Spleen (tissue), 11 donors: ENCODE measurements at regions not wholly inside any gene's neighbourhood (a gene's known extent, or its start where the extent isn't known, plus 50 kb on each side); places are given as distances from the start of the nearest gene placed in this dataset.

Experiments used
- DNase-seq: peaks from one replicate; pipeline ENCODE4 v3.0.0-alpha.2; 2020
- H3K27ac ChIP-seq, 8 donors: fragments of 200-600 bp; sonication (generic) in 7 of 8; 1 replicate in 4 of 8; 2 replicates in 4 of 8; pipeline versions ENCODE4 v1.5.0 to v1.8.0; 2016 to 2021; ENCODE audit warnings: inconsistent platforms in 4 of 8, mild to moderate bottlenecking in 4 of 8, moderate library complexity in 1 of 8
- H3K27me3 ChIP-seq, 7 donors: fragments of 200-600 bp; sonication (generic) in 6 of 7; replicated peaks in 1 of 7; 1 replicate in 4 of 7; 2 replicates in 3 of 7; pipeline versions ENCODE4 v1.5.0 to v1.8.0; 2016 to 2021; ENCODE audit warnings: inconsistent platforms in 3 of 7, mild to moderate bottlenecking in 1 of 7
- H3K36me3 ChIP-seq, 6 donors: fragments of 200-600 bp; sonication (generic) in 5 of 6; 1 replicate in 4 of 6; 2 replicates in 2 of 6; pipeline versions ENCODE4 v1.5.0 to v1.8.0; 2016 to 2021; ENCODE audit warnings: inconsistent platforms in 2 of 6
- H3K4me1 ChIP-seq, 6 donors: fragments of 200-600 bp; sonication (generic) in 5 of 6; 1 replicate in 3 of 6; 2 replicates in 3 of 6; pipeline versions ENCODE4 v1.5.0 to v1.8.0; 2016 to 2021; ENCODE audit warnings: inconsistent platforms in 3 of 6
- H3K4me3 ChIP-seq, 8 donors: fragments of 200-600 bp; sonication (generic) in 7 of 8; 1 replicate in 4 of 8; 2 replicates in 4 of 8; pipeline versions ENCODE4 v1.5.0 to v1.8.0; 2016 to 2021; ENCODE audit warnings: inconsistent platforms in 4 of 8, mild to moderate bottlenecking in 4 of 8, moderate library complexity in 2 of 8
- H3K9me3 ChIP-seq, 8 donors: fragments of 200-600 bp; sonication (generic) in 7 of 8; 1 replicate in 4 of 8; 2 replicates in 4 of 8; pipeline versions ENCODE4 v1.5.0 to v1.8.0; 2016 to 2021; ENCODE audit warnings: inconsistent platforms in 4 of 8
- CTCF ChIP-seq, 11 experiments: fragments of 200-600 bp in 7 of 11; fragments of 450-650 bp in 4 of 11; sonication (generic) in 4 of 11; IDR thresholded peaks in 8 of 11; conservative IDR thresholded peaks in 3 of 11; 1 replicate in 7 of 11; 2 replicates in 4 of 11; pipeline versions ENCODE4 v1.4.0 to v1.8.0; 2016 to 2021; ENCODE audit warnings: antibody characterized with exemption in 11 of 11, inconsistent platforms in 4 of 11, mild to moderate bottlenecking in 1 of 11
- POLR2A ChIP-seq, 3 donors: fragments of 450-650 bp; IDR thresholded peaks; one replicate each; pipeline ENCODE4 v1.5.1; 2017; ENCODE audit warnings: antibody characterized with exemption in 3 of 3, mild to moderate bottlenecking in 1 of 3
- POLR2AphosphoS5 ChIP-seq, 3 donors: sonication (generic); formaldehyde crosslinking; IDR thresholded peaks; one replicate each; pipeline ENCODE4 v1.5.1; 2017; ENCODE audit warnings: antibody characterized with exemption in 3 of 3
- WGBS, 5 donors: extraction: QIAGEN DNeasy Blood & Tissue Kit in 3 of 5; methylation state at CpG; one replicate each; pipeline versions ENCODE4 v1.1.5 to v1.1.7; 2013 to 2018; 5-methylcytosine and 5-hydroxymethylcytosine counted together
- intact Hi-C: fragments of 100-400 bp; cut with DNase I; formaldehyde crosslinking; loops from one replicate; pipeline ENCODE4 v1.15.0; 2023; ENCODE audit warnings: low total_unique reads
- donor health status: healthy with polysubstance abuse.
- donor health status: DM: no; HTN: no; CAD: no; lungs with moderate emphysema.
- donor health status: DM: no; HTN: no; CAD: no.
- donor health status: Bipolar disorder and iron deficiency.
- donor health status: healthy.
- donor health status: DM: no; HTN: no; CAD: no.
- donor health status: DM: yes; HTN: yes; CAD: no.

- Histone ChIP-seq H3K27ac (no peak overlapping the region), H3K36me3 (no peaks in the 10 kb centered on the region), H3K9me3 (peaks cover 0 to 6% (median 0%) of the 10 kb centered on the region in 8 donors), H3K27me3 (peaks cover 0 to 15% (median 0%) of the 10 kb centered on the region in 7 donors), H3K4me3 (no peak overlapping the region), H3K4me1 (no peaks in the 10 kb centered on the region)
- 72 to 94% (median 82%) methylated on average over 5 of the region's 5 CpGs for WGBS, 5 donors
- TF ChIP-seq POLR2A (IDR thresholded peaks at IDR 0.05) (no peak), CTCF (IDR thresholded peaks at IDR 0.05 in 8 of 11, conservative IDR thresholded peaks at IDR 0.05 in 3 of 11) (no peak), POLR2AphosphoS5 (IDR thresholded peaks at IDR 0.05) (no peak)
- DNase-seq, result no peak
- intact Hi-C loops, result no loop called here
These were observed 92.1 kb downstream of the MAB21L3 start for GRCh38 chr1:116203181-116203723.

GRCh38 chr1:116203920-116204319, 92.7 kb downstream of the MAB21L3 start:
- H3K27ac ChIP-seq, result no peak overlapping the region
- no peak overlapping the region for H3K4me3 ChIP-seq
- 75 to 94% (median 86%) methylated on average over 4 of the region's 4 CpGs for WGBS, 5 donors
- peaks cover 0 to 15% (median 0%) of the 10 kb centered on the region in 7 donors for H3K27me3 ChIP-seq
- no peaks in the 10 kb centered on the region for H3K4me1 ChIP-seq
- intact Hi-C loops, result no loop called here
- DNase-seq, result no peak
- H3K9me3 ChIP-seq, result peaks cover 0 to 6% (median 0%) of the 10 kb centered on the region in 8 donors
- no peaks in the 10 kb centered on the region for H3K36me3 ChIP-seq
- no peak for TF ChIP-seq CTCF (IDR thresholded peaks at IDR 0.05 in 8 of 11, conservative IDR thresholded peaks at IDR 0.05 in 3 of 11)
- TF ChIP-seq POLR2AphosphoS5 (IDR thresholded peaks at IDR 0.05), result no peak
- no peak for TF ChIP-seq POLR2A (IDR thresholded peaks at IDR 0.05)

- Histone ChIP-seq H3K9me3 (peaks cover 0 to 6% (median 0%) of the 10 kb centered on the region in 8 donors), H3K27ac (no peak overlapping the region), H3K4me3 (no peak overlapping the region), H3K36me3 (no peaks in the 10 kb centered on the region), H3K4me1 (no peaks in the 10 kb centered on the region), H3K27me3 (peaks cover 0 to 9% (median 0%) of the 10 kb centered on the region in 7 donors)
- WGBS, 5 donors, result 80 to 90% (median 82%) methylated on average over 3 of the region's 3 CpGs
- DNase-seq, result no peak
- intact Hi-C loops, result no loop called here
- TF ChIP-seq CTCF (IDR thresholded peaks at IDR 0.05 in 8 of 11, conservative IDR thresholded peaks at IDR 0.05 in 3 of 11), result no peak
- no peak for TF ChIP-seq POLR2AphosphoS5 (IDR thresholded peaks at IDR 0.05)
These were observed 94.9 kb downstream of the MAB21L3 start for GRCh38 chr1:116205941-116206679.

DNA sequence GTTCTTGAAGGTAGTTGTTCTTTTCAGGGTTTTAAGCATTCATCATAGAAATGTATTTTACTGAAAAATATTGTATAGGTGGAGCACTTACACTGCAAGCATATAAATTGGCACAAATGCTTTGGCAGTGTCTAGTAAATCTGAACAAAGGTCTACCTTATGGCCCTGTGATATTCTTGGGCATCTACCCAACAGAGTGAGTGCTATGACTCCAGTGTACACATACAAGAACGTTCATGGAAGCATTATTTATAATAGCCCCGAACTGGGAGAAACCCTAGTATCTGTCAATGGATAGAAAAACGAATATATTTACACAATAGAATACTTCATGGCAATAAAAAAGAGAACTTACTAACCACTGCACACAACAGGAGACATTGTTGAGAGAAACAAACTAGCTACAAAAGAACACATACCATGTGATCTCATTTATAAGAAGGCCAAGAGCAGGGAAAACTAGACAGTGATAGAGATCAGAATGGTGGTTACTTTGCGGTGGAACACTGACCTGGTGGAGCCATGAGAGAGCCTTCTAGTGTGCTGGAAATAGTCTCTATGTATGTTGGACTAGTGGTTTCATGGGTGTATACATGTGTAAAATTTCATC, 96.0 kb downstream of the MAB21L3 start:
- peaks cover 0 to 8% (median 0%) of the 10 kb centered on the region in 7 donors for H3K27me3 ChIP-seq
- intact Hi-C loops, result no loop called here
- DNase-seq, result no peak
- H3K4me3 ChIP-seq, result no peak overlapping the region
- WGBS, 5 donors, result 77 to 84% (median 79%) methylated on average over 4 of the region's 4 CpGs
- TF ChIP-seq POLR2AphosphoS5 (IDR thresholded peaks at IDR 0.05), result no peak
- TF ChIP-seq CTCF (IDR thresholded peaks at IDR 0.05 in 8 of 11, conservative IDR thresholded peaks at IDR 0.05 in 3 of 11), result no peak
- TF ChIP-seq POLR2A (IDR thresholded peaks at IDR 0.05), result no peak
- no peak overlapping the region for H3K27ac ChIP-seq
- no peaks in the 10 kb centered on the region for H3K4me1 ChIP-seq
- H3K36me3 ChIP-seq, result no peaks in the 10 kb centered on the region
- peaks cover 0 to 10% (median 0%) of the 10 kb centered on the region in 8 donors for H3K9me3 ChIP-seq
